HG03432 (cell line): ENCODE measurements at regions not wholly inside any gene's neighbourhood (a gene's known extent, or its start where the extent isn't known, plus 50 kb on each side); places are given as distances from the start of the nearest gene placed in this dataset.
"Not testable (repeated sequence)": the region's sequence is repeated elsewhere in the genome, so short reads cannot be mapped to it uniquely, and the experiment has no call there.

Experiments
- ATAC-seq: cut with Tn5 transposase; IDR thresholded peaks from one replicate; pipeline ENCODE4 v1.9.1; 2021; ENCODE audit warnings: mild to moderate bottlenecking, moderate library complexity; ENCODE audit not compliant: unreplicated experiment

DNA sequence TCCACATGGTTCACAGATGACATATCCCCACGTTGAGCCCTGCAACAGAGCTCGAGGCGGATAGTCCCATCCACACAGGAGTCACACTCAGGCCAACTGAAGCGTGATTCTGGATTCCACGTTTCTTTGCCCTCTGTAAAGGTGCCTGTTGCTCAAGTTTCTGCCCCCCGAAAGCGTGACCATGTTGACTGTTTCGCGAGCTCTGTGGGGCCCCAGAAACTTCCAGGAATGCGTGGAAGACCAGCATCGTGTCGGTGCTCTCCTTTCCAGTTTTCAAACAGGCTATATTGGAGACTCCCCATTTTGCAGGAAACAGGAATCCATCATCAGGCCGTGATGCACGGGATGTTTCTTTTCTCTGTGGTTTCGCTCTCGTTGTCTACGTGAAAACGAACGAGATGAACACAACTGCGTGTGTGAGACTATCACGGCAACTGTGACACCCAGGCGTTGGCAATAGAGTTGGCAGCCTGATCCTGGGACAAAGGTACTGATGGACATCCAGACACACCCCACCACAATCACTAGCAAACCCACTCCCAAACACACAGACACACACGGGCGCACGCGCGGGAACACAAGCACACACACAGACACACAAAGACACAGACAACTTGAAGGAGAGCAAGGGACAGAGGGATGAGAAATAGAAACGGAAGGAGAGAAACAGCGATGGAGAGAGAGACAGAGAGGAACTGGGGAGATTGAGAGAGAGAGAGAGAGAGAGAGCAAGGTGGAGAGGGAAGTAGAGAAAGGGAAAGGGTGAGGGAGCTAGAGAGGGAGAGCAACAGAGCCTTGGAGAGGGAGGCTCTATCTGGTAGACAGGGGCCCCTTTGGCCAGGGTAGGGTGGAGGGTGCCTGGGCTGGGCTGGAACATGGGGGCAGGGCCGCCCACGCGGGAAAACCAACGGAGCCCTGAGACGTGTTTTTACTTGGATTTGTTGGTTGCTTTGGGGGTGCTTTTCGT, 1609.3 kb downstream of the SPATA31A7 start:
- ATAC-seq = not testable (repeated sequence)

DNA sequence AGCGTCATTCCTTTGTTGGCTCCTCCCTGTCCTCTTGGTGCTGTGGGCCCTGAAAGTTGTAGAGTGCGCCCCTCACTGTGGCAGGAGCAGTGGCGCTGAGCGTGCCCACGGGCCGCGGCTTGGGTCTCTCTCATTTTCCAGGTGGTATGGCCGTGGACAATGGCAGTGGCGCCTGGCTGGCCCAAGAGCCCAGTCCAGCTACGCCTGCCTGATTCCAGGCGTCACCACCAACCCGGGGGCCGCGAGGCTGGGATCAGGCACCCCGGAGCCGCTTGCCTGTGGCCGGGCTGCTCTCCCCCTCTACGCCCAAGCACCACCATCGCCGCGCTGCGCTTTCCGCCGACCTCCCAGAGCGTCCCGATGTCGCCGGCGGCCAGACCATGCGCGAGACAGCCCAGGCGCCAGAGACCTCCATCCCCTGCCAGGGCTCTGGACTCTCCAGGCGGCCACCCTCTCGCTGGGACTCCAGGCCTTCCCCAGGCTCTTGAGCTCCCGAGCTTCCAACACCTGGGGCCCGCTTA, 1610.1 kb downstream of the SPATA31A7 start:
- peak; percentile 22 for ATAC-seq

DNA sequence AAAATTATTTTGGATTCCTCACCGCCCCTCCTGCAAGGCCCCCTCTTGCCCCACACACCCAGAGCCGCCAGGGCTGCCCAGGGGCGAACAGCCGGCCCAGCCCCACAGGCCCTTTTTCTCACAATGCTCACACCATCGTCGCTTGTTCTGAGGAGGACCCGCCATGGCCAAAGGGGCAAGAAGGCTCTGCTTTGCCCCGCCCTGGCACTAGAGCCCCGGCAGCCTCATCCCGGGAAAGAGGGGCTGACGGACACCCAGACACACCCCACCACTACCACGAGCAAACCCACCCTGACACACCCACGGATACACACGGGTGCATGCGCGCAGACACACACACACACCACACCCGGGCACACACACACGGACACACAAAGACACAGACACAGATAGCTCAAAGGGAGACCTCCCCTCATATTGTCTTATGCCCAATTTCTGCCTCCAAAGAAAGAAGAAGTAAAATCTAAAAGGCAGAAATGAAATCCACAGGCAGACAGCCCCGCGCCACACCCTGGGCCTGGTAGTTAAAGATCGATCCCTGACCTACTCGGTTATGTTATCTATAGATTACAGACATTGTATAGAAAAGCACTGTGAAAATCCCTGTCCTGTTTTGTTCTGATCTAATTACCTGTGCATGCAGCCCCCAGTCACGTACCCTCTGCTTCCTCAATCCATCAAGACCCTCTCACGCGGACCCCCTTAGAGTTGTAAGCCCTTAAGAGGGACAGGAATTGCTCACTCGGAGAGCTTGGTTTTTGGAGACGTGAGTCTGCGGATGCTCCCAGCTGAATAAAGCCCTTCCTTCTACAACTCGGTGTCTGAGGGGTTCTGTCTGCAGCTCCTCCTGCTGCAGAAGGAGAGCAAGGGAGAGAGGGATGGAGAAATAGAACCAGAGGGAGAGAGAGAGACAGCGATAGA, 1610.9 kb downstream of the SPATA31A7 start:
- ATAC-seq = peak; percentile 21

DNA sequence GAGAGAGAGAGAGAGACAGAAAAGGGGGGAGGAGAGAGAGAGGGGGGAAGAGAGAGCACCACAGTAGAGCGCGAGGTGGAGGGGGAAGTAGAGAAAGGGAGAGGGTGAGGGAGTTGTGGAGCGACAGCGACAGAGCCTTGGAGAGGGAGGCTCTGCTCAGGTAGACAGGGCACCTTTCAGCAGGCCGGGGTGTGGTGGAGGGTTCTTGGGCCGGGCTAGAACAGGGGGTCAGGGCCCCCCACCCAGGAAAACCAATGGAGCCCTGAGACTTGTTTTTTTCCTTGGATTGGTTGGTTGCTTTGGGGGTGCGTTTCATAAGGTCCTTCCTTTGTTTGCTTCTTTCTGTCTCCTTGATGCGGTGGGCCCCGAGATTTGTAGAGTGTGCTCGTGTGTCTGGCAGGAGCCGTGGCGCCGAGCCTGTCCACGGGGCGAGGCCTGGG, 1611.6 kb downstream of the SPATA31A7 start:
- ATAC-seq = not testable (repeated sequence)

DNA sequence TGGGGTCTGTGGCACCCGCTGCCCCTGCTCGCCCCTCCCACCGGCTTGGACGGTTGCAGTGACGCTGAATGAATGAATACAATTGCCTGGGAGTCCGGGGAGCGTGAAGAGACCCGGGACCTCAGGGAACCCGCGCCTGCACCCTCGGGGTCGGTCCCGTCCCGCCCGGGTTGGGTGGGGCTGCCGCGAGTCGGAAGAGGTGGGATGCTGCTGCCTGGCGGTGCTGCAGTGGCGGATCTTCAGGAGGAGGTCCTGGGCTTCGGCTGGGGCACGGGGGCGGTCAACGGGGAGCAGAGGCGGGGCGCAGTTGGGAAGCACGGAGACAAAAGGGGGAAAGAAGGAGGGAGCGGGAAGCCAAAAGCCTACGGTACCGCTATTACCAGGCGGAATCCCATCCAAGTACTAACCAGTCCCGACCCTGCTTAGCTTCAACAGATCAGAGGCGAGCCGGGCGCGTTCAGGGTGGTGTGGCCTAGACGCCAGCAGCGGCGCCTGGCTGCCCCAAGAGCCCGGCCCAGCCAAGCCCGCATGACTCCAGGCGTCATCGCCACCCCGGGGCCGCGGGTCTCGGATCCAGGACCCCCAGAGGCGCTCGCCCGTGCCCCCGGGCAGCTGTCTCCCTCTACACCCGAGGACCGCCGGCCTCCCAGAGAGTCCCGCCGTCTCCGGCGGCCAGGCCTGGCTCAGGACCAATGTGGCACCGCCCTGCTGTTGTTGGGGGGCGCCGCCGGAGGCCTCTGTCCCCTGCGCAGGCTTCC, 1612.3 kb downstream of the SPATA31A7 start:
- ATAC-seq = peak; percentile 99

DNA sequence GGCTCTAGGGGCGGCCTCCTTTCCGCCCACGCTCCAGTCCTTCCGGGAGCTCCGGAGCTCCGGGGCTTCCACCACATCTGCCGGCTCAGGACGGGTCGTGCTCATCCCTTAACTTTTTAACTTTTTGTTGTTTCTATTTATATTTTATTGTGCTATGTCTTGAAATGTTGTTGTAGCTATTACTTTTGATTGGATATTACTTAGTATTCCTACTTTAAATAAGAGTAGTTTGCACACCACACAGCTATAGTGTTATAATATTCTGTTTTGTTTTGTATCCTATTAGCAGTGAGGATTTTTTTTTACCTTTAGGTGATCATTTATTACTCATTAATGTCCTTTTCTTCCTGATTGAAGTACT, 1612.9 kb downstream of the SPATA31A7 start:
- not testable (repeated sequence) for ATAC-seq

DNA sequence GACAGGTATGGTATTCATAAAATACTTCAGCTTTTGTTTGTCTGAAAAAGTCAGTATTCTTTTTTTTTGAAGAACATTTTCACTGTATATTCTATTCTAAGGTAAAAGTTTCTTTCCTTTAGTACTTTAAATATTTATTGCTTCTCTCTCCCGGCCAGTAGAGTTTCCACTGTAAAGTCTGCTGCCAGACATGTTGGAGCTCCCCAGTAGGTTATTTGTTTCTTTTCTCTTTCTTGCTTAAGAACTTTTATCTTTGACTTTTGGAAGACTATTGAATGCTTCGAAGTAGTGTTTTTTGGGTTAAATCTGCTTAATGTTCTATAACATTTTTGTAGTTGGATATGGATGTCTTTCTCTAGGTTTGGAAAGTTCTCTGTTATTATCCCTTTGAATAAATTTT, 1613.3 kb downstream of the SPATA31A7 start:
- ATAC-seq = not testable (repeated sequence)

DNA sequence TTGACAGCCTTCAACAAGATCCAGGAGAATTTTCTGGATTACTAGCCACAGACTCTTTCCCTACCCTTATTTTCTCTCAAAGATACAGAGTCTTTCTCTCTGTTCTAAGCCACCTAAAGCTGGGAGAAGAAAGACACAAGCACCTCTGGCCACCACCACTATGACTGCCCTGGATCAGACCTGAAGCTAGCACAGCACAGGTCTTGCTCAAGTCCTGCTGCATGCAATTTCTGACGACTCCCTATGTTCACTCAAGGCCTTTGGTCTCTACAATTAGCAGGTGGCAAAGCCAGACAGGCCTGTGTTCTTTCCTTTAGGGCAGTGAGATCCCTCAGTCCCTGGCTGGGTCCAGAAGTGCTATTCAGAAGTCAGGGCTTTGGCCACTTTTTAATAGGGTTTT, 1614.5 kb downstream of the SPATA31A7 start:
- ATAC-seq = not testable (repeated sequence)

DNA sequence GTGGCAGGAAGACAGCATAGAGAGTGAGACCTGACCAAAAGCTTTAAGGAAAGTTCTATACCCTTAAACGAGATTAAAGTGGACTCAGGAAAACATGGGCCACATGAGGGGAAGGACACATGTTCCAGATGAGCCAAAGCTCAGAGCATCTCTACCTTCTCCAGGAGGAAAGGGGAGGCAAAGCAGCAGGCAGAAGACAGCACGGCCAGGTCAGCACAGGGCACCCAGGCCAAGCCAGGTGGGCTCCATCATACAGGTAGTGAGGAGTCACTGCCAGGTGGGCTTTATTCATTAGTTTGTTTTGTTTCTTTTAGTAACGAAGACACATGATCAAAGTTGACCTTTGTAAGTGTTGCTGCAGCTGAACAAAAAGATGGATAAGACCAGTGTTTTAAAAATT, 1617.6 kb downstream of the SPATA31A7 start:
- ATAC-seq = not testable (repeated sequence)

DNA sequence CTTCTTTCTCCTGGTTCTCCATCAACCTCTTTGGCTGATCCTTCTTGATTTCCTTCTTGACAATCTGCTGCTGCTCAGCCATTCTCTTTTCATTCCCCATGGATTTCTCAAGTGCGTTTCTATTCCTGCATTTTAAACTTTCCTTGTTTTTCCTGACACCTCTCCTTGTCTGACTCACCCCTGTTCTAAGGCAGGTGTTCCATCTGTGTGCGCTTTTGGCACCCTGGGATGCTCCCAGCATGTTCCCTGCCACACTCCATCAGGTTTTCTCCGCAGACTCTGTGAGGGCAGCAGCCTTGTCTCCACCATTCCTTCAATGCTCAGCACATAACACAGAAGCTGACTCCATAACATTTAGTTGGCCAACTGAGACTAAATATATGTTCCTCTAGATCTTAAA, 1618.2 kb downstream of the SPATA31A7 start:
- not testable (repeated sequence) for ATAC-seq

DNA sequence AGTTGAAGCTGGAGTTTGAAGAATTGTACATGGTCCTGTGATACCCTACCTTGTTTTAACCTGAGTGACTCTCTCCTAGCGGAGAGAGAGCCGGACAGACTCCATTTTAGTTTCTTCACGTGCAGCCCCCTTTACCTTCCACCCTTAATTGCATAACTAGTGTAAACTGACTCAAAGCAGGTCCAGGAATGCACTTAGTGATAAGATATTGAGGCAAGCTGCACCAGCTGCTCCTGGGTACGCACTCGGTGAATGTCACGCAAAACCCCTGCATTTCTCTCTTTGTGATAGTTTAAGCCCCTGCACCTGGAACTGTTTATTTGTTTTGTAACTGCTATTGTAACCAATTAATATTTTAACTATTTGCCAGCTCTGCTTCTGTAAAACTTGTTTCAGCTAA, 1620.5 kb downstream of the SPATA31A7 start:
- ATAC-seq = not testable (repeated sequence)

DNA sequence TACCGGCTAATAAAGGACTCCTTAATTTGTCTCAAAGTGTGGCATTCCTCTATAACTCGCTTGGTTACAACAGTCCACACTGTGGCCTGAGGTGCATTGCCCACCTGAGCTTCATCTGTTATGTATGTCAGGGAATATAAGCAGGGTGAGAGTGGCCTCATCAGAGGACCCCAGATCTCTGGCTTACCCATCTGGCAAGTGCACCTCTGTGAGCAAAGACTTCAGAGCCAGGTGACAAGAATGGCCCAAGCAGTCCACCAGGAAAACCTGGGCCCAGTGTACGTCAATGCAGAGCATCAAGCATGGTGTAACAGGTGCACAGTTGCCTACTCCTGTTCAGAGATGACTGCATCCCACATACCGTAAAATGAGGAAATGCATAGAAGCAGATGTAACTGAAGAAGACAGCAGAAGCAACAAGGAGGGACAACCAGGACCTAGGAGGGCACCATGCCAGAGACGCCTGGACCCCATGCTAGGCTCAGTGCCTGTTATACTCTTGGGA, 1621.0 kb downstream of the SPATA31A7 start:
- not testable (repeated sequence) for ATAC-seq

DNA sequence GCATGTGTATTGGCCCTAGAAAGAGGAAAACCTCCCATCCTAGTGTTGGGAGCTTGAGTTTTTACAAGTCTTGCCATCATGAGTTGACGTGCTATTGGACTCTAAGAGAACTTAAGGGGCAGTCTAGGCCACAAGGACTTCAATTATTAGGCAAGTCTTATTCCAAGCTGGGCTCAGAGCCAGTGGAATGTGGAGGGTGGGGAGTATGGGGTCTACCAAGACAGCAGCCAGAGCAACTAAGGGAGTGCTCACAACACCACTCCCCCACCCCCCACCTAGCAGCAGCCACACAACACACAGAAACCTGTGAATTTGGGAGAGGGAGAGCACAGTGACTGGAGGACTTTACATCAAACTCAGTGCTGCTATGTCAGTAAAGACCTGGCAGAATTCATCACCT, 1625.6 kb downstream of the SPATA31A7 start:
- ATAC-seq = not testable (repeated sequence)

DNA sequence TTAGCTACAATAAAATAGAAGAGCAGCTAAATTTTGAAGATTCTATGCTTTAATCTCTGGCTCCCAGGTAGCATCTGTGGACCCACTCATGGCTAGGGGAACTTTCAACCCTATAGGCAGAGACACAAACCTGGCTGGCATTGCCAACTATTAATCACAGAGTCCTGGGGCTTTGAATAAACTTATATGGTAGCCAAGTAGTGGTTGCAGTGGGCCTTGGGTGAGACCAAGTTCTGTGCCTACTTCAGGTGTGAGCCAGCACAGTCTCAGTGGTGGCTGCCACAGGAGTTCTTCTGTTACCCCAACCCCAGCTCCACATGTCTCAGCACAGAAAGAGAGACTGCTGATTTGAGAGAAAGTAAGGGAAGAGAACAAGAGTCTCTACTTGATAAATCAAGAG, 1626.5 kb downstream of the SPATA31A7 start:
- not testable (repeated sequence) for ATAC-seq

DNA sequence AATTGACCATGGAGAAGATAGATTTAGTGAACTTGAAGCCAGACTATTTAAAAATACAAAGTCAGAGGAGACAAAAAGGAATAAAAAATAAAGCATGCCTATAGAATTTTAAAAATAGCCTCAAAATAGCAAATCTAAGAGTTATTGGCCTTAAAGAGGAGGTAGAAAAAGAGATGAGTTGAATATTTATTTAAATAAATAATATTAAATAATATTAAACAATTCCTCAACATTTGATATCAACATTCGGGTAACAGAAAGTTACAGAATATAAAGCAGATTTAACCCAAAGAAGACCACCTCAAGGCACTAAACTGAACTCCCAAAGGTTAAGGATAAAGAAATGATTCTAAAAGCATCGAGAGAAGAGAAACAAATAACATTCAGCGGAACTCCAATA, 1627.4 kb downstream of the SPATA31A7 start:
- not testable (repeated sequence) for ATAC-seq

DNA sequence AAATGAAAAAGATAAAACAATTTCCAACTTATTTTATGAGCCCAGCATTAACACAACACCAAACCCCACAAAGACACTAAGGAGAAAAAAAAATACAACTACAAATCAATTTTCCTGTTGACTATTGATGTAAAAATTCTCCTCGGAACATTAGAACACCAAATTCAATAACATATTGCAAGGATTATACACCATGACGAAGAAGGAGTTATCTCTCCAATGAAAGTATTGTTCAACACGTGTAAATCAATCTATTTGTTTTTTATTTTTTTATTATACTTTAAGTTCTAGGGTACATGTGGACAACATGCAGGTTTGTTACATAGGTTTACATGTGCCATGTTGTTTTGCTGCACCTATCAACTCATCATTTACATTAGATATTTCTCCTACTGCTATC, 1632.3 kb downstream of the SPATA31A7 start:
- not testable (repeated sequence) for ATAC-seq

DNA sequence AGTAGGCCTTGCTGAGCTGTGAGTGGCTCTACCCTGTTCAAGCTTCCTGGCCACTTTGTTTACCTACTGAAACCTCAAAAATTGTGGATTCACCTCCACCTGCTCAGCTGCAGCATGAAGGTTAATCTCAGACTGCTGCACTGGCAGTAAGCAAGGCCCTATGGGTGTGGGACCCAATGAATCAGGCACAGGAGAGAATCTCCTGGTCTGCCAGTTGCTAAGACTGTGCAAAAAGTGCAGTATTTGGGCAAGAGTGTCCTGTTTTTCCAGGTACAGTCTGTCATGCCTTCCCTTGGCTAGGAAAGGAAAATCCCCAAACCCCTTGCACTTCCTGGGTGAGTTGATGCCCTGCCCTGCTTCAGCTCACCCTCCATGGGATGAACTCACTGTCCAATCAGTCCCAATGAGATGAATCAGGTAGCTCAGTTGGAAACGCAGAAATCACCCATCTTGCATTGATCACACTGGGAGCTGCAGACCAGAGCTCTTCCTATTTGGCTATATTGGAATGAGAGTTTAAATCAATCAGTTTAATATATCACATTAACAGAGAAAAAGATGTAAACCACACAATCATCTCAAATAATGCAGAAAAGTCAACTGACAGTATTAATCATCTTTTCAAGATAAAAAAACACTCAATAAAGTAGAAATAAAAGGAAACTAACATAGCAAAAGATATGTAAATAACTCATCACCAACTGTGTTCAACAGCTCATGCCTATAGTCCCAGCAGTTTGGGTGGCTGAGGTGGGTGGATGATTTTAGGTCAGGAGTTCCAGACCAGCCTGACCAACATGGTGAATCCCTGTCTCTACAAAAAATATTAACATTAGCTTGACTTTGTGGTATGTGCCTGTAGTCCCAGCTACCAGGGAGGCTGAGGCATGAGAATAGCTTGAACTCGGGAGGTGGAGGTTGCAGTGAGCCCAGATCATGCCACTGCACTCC, 1638.4 kb downstream of the SPATA31A7 start:
- not testable (repeated sequence) for ATAC-seq

DNA sequence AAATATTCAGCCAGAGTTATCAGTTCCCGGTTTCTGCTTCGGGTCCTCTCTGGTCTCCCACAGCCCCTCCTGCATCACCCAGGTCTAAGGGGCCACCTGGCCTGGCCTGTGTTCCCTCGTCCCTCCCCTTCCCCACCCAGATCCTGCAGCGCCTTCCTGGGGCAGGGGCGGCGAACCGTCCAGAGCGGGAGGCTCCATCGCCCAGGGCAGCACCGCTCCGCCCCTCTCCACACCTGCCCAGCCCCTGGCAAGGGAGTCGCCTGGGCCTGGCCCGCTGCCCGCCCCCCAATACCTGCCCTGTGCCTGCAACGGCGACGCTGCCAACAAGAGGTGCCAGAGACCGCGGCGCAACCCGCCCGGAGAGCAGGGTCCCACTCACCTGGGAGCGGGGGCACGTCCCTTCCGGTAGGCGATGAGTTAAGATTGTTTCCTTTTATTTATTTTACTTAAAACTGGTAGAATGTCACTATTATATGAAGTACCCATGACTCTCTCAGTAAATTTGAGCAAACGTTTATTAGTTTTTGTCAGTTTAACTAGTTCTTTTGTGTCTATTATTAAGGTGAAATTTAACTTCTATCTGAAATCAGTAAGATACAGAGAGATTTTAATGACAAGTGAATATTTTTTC, 1641.1 kb downstream of the SPATA31A7 start:
- ATAC-seq = not testable (repeated sequence)
